Lower lobe of right lung (tissue), 2 donors: ENCODE measurements at regions not wholly inside any gene's neighbourhood (a gene's known extent, or its start where the extent isn't known, plus 50 kb on each side); places are given as distances from the start of the nearest gene placed in this dataset.
A peak's percentile ranks its signal among the peaks of the same experiment; 100 is the strongest.

ENCODE experiments used
- ATAC-seq, 2 donors: fragments of 200-7000 bp; cut with Tn5 transposase; one replicate each; pipeline ENCODE4 v1.9.1; 2020 to 2022; ENCODE audit warnings: mild to moderate bottlenecking in 2 of 2, moderate library complexity in 2 of 2
- DNase-seq: peaks from one replicate; pipeline ENCODE4 v3.0.0-alpha.2; 2020
- H3K27ac ChIP-seq: fragments of 200-600 bp; one replicate; pipeline ENCODE4 v1.8.0; 2022
- H3K27me3 ChIP-seq: fragments of 200-600 bp; one replicate; pipeline ENCODE4 v1.8.0; 2022; ENCODE audit warnings: low read depth
- H3K36me3 ChIP-seq: fragments of 200-600 bp; one replicate; pipeline ENCODE4 v1.8.0; 2022; ENCODE audit warnings: mild to moderate bottlenecking
- H3K4me1 ChIP-seq: fragments of 200-600 bp; one replicate; pipeline ENCODE4 v1.8.0; 2022
- H3K4me3 ChIP-seq: fragments of 200-600 bp; one replicate; pipeline ENCODE4 v1.8.0; 2022; ENCODE audit warnings: mild to moderate bottlenecking
- H3K9me3 ChIP-seq: fragments of 200-600 bp; one replicate; pipeline ENCODE4 v1.8.0; 2022
- intact Hi-C: fragments of 100-400 bp; cut with DNase I; formaldehyde crosslinking; loops from one replicate; pipeline ENCODE4 v1.11.0; 2022
- TF ChIP-seq, protein P1 (sequence below): fragments of 200-600 bp; IDR thresholded peaks from one replicate; pipeline ENCODE4 v1.8.0; 2022; ENCODE audit warnings: antibody characterized with exemption, mild to moderate bottlenecking
- donor health status: DM: no; HTN: yes; CAD: no; lungs with severe emphysema.

DNA sequence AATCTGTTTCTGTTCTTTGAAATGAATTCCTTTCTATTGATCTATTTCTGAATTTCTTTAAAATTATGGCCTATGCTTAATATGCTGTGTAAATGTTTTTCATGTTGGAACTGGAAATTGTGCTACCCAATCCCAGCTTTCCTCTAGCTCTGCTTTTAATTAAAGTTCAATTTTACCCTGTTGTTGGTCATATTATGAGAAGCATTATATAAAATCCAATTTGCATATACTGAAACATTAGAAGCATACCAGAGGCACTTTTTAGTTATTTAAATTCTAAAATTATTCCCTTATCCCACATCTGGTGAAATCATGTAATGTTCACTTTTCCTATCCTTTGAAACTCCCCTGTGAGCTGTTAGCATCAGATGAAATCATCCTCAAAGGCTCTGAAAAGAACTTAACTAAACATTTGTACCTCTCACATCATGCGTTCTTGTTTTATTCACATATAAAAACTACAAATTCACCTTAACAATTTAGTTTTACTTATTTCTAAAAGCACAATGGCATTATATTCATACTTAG, 160.6 kb upstream of the COL21A1 start:
- Histone ChIP-seq H3K4me1 (no peaks in the 10 kb centered on the region), H3K4me3 (no peak overlapping the region), H3K27ac (no peak overlapping the region), H3K27me3 (no peaks in the 10 kb centered on the region), H3K9me3 (no peaks in the 10 kb centered on the region), H3K36me3 (no peaks in the 10 kb centered on the region)
- ATAC-seq (no peak), DNase-seq (no peak)
- intact Hi-C loops = no loop called here
- TF ChIP-seq, protein P1, sequence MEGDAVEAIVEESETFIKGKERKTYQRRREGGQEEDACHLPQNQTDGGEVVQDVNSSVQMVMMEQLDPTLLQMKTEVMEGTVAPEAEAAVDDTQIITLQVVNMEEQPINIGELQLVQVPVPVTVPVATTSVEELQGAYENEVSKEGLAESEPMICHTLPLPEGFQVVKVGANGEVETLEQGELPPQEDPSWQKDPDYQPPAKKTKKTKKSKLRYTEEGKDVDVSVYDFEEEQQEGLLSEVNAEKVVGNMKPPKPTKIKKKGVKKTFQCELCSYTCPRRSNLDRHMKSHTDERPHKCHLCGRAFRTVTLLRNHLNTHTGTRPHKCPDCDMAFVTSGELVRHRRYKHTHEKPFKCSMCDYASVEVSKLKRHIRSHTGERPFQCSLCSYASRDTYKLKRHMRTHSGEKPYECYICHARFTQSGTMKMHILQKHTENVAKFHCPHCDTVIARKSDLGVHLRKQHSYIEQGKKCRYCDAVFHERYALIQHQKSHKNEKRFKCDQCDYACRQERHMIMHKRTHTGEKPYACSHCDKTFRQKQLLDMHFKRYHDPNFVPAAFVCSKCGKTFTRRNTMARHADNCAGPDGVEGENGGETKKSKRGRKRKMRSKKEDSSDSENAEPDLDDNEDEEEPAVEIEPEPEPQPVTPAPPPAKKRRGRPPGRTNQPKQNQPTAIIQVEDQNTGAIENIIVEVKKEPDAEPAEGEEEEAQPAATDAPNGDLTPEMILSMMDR = no peak

DNA sequence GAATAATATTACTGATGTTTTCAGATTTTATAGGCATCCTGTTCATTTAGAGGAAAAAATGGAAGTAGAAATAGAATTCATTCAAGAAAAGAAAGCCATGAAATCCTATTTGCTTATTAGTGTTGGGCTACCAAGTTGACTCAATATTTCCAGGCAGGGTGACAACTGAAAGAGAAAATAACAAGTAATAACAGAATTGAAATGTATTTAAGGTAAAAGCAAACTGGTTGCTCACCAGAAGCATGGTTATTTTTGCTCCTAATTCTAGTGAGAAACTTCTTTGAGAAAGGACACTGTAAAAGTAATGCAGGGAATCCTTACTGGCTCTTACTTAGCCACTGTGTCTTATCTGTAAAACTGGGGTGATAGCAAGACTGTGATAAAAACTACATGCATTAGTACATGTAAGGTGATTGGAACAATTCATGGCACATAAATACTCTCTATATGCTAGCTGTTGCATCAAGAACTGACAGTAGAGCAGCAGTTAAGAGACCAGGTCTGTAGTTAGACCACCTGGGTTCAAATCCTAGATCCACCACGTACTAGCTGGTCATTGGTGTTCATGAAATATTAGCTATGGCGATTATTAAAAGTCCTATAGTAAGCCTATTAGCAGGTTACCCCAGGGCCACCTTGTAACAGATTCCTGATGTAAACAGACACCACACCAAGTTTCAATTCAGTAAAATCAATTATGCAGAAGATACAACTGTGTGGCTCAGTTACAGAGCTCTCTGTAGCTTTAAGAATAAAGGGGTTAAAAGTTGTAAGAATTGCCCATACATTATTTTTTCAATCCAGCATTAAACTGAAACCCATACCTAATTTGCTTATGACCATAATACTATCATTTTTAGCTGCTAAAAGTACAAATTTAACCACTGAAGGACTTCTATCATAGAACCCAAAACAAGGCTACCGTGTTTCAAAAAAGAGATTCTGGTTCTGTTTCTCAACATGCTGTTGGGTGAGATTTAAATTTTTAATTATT, 159.2 kb upstream of the COL21A1 start:
- H3K4me1 ChIP-seq = no peaks in the 10 kb centered on the region
- TF ChIP-seq, protein P1 = no peak
- H3K27ac ChIP-seq = no peak overlapping the region
- H3K36me3 ChIP-seq = no peaks in the 10 kb centered on the region
- H3K9me3 ChIP-seq = no peaks in the 10 kb centered on the region
- H3K27me3 ChIP-seq = no peaks in the 10 kb centered on the region
- ATAC-seq (no peak), DNase-seq (no peak)
- intact Hi-C loops = no loop called here
- no peak overlapping the region for H3K4me3 ChIP-seq

DNA sequence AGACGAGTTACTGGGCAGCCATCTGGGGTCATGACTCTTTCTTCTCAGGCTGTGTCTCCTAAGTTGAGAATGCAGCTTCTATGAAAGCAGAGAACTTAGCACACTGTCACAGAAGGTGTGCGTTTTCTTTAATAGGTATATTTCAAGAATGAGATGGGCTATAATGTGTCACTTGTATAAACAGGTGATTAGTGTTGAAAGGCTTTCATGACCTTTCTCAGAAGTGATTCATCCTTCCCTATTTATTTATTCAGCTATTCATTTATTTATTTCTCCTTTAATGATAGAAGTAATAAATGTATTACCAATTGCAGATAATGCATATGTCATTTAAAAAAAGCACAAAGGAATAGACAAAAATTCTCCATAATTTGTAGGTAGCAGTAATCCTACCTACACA, 157.2 kb upstream of the COL21A1 start:
- Histone ChIP-seq H3K9me3 (no peaks in the 10 kb centered on the region), H3K27ac (no peak overlapping the region), H3K36me3 (no peaks in the 10 kb centered on the region), H3K4me1 (no peaks in the 10 kb centered on the region), H3K4me3 (no peak overlapping the region), H3K27me3 (no peaks in the 10 kb centered on the region)
- DNase-seq (no peak), ATAC-seq (no peak)
- intact Hi-C loops = no loop called here
- TF ChIP-seq, protein P1 = no peak

DNA sequence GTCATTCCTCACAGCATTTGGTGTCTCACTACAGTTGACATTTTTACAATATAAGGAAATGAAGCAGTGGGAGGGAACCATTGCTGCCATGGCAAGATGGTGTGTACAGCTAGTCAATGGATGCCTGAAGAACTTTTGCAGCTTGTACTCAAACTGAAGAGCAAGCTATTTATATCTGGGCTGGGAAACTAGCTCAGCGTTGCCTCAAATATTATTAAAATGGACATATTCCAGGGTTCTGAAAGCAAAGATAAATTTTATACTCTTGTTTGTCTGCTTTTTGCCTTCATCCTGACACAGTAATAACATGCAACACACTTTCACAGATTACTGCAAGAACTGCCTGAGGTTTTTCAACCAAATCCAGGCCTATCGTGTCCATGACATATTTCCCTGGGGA, 156.4 kb upstream of the COL21A1 start:
- no peak for DNase-seq
- no peaks in the 10 kb centered on the region for H3K4me1 ChIP-seq
- no peaks in the 10 kb centered on the region for H3K9me3 ChIP-seq
- H3K27me3 ChIP-seq = no peaks in the 10 kb centered on the region
- H3K36me3 ChIP-seq = no peaks in the 10 kb centered on the region
- H3K27ac ChIP-seq = peak overlapping the region; percentile 13
- intact Hi-C loops = no loop called here
- H3K4me3 ChIP-seq = no peak overlapping the region
- TF ChIP-seq, protein P1 = no peak
- ATAC-seq = no peak

DNA sequence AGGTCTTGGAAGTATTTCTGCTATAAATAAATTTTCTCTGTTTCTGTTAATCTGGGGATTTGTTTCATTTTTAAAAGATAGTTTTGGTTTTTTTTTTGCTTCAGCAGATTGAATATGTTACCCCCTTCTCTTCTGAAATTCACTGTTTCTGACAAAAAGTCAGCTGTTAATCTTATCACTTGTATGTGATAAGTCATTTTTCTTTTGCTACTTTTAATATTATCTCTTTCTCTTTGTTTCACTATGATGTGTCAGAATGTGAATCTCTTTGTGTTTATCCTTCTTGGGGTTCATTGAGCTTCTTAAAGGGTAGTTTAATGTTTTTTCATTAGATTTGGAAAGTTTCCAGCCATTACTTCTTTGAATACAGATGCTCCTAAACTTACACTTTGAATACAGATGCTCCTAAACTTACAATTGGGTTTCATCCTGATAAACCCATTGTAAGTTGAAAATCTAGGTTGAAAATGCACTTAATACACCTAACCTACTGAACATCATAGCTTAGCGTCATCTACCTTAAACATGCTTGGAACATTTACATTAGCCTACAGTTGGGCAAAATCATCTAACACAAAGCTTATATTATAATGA, 154.2 kb upstream of the COL21A1 start:
- TF ChIP-seq, protein P1 = no peak

More for the DNA sequence above, 154.2 kb upstream of the COL21A1 start:
- no peaks in the 10 kb centered on the region for H3K9me3 ChIP-seq
- DNase-seq (no peak), ATAC-seq (no peak)
- intact Hi-C loops = no loop called here
- H3K27me3 ChIP-seq = no peaks in the 10 kb centered on the region
- H3K4me1 ChIP-seq = no peaks in the 10 kb centered on the region
- H3K36me3 ChIP-seq = no peaks in the 10 kb centered on the region
- no peak overlapping the region for H3K4me3 ChIP-seq
- no peak overlapping the region for H3K27ac ChIP-seq
